IMR-90 (cell line): ENCODE measurements at regions not wholly inside any gene's neighbourhood (a gene's known extent, or its start where the extent isn't known, plus 50 kb on each side); places are given as distances from the start of the nearest gene placed in this dataset.

ENCODE experiments used
- CTCF ChIP-seq: conservative IDR thresholded peaks from 2 replicates; pipeline ENCODE4 v1.5.1; 2012; ENCODE audit warnings: mild to moderate bottlenecking, low read depth, low read length, improper control_type of control experiment
- MAFK ChIP-seq: IDR thresholded peaks from 2 replicates; pipeline ENCODE4 v1.6.1; 2012; ENCODE audit warnings: low read depth, low read length, improper control_type of control experiment
- MXI1 ChIP-seq: IDR thresholded peaks from 2 replicates; pipeline ENCODE4 v1.6.1; 2012; ENCODE audit warnings: low read depth, mild to moderate bottlenecking, low read length, moderate library complexity, borderline replicate concordance
- POLR2A ChIP-seq: IDR thresholded peaks from 2 replicates; pipeline ENCODE4 v1.6.1; 2012; ENCODE audit warnings: mild to moderate bottlenecking, low read depth, low read length
- RCOR1 ChIP-seq: IDR thresholded peaks from 2 replicates; pipeline ENCODE4 v1.6.1; 2012; ENCODE audit warnings: mild to moderate bottlenecking, low read length, improper control_type of control experiment; ENCODE audit not compliant: insufficient replicate concordance
- RFX5 ChIP-seq: IDR thresholded peaks from 2 replicates; pipeline ENCODE4 v1.8.0; 2012; ENCODE audit warnings: low read depth, mild to moderate bottlenecking, low read length, moderate library complexity
- SMC3 ChIP-seq: fragments of 150-350 bp; IDR thresholded peaks from 2 replicates; pipeline ENCODE4 v1.6.1; 2016; ENCODE audit warnings: low read depth, mild to moderate bottlenecking, antibody characterized with exemption, low read length, moderate library complexity

- TF ChIP-seq CTCF = no peak
- no peak for TF ChIP-seq MAFK
- no peak for TF ChIP-seq MXI1
- TF ChIP-seq POLR2A = no peak
- TF ChIP-seq SMC3 = no peak
- no peak for TF ChIP-seq RFX5
- TF ChIP-seq RCOR1 = no peak
Measured at GRCh38 chr2:52862801-52863200, 904.8 kb upstream of the CHAC2 start.
